ENCODE measurements at regions not wholly inside any gene's neighbourhood (a gene's known extent, or its start where the extent isn't known, plus 50 kb on each side); places are given as distances from the start of the nearest gene placed in this dataset.
A peak's percentile ranks its signal among the peaks of the same experiment; 100 is the strongest.
"Not testable (repeated sequence)": the region's sequence is repeated elsewhere in the genome, so short reads cannot be mapped to it uniquely, and the experiment has no call there.

DNA sequence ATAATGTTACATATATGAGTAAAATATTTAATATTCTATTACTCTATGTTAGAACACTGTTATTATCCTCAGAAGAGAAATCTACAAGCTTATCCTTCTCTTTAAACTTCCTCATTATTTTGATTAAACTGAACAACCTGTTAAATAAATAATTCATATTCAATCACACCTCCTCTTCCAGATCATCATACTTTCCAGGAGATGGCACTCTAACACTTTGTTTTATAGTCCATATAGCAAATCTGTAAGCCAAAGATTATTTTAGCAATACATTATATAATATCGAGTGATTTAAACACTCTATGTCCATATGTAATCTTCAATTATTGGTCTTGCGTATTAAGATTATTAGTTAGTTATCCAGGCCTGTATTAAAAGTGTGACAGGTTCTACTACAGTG, 694.1 kb downstream of the ANKRD7 start:
- peak; percentile 15 for DNase-seq (ENCODE audit: low spot score)

DNA sequence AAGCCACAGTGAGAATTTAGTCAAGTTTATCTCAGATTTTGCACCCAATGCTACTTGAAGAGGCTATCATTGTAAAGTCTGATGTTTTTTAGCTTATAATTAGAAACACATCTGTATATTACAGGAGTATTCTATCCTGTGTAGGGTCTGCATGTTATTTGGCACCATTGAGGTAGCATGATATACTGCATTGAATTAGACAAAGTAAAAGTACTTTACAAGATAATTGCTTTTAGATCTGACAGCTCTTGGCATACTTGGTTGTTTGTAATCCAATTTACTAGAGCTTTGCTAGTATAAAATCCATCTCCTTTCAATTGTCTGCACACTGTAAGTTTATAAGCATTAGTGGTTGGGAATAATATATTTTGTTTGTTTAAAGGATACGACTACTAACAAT, 714.3 kb downstream of the ANKRD7 start:
- DNase-seq (ENCODE audit: low spot score): no peak

DNA sequence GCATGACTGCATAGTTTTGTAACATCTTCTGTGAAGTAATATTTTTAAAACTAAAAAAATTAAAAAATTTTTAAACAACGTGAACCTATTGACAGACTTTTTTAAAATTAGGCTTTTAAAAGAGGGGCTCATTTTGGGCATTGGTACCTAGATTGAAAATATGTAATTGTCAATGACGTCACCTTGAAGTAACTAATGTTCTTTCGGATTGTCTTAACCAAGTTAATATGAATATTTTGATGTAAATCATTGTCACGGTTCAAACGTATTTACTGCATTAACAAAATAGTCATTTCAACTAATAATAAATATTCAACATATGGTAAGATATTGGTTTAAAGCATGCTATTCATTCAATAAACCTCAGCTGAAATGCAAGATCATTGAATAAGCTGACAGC, 719.8 kb downstream of the ANKRD7 start:
- no peak for DNase-seq (ENCODE audit: low spot score)

DNA sequence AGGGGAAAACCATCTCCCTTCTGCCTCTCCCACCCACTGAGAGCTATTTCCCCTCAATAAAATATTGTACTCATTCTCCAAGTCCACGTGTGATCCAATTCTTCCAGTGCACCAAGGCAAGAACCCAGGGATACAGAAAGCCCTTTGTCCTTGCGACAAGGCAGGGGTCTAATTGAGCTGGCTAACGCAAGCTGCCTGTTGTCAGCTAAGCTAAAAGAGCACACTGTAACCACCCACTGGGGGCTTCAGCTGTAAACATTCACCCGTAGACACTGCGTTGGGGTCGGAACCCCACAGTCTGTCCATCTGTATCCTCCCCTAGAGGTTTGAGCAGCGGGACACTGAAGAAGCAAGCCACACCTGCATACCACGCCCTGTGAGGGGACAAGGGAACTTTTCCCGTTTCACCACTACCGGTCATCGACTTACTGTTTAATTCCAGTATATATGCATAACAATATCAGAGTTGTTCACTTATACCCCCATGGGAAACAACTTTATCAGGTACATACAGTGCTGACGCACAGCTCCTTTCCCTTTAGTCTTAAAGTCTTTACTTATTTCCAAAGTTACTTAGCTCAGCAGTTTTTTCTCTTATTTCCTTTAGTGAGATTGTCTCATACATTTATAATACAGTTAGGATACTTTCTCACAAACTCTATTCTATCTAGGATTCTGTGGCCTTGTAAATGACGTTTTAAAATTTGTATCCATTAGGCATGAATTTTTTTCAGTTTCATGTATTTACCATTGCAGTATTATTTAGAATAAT, 721.6 kb downstream of the ANKRD7 start:
- DNase-seq (ENCODE audit: low spot score): no peak

DNA sequence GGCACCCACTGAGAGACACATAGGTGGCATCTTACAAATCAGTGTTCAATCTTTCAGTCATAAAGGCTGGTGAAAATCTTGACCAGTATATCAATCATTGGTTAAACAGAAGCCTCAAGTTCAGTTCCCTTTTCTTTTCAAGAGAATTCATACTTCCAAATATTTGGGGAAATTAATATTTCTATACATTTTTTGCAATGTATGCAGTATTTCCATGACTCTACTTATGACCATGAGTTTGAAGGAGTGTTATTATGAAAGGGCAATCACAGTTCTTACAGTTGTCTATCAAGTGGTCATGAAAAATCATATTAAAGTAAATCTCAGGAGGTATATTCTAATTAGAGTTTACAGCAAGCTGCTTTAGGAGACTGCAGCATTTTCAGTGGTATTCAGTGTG, 724.0 kb downstream of the ANKRD7 start:
- no peak for DNase-seq (ENCODE audit: low spot score)

DNA sequence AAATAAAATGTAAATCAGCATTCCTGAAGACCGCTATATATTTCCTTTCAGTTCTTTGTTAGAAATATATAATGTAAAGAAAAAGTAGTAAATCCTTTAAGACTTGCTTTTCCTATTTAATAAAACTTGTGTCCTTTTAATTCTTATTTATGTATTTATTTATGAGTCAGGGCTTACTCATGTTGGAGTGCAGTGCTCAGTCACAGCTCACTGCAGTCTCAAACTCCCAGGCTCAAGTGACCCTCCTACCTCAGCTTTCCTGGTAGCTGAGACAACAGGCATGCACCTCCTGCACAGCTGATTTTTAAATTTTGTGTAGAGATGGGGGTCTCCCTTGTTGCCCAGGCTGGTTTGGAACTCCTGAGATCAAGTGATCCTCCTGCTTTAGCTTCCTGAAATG, 724.5 kb downstream of the ANKRD7 start:
- no peak for DNase-seq (ENCODE audit: low spot score)

DNA sequence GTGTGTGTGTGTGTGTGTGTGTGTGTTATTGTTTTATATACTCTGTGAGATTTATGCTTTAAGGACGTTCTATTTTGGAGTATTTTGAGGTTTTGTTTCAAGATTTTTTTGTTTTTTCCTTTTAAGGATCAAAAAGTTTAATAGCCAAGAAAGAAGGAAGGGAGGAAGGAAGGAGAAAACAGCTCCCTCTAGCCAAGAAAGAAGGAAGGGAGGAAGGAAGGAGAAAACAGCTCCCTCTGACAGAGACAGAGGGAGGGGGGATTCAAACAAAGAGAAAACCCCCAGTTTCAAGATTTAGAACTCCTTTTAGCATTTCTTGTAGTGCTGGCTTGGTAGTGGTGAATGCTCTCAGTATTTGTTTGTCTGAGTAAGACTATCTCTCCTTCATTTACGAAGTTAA, 731.8 kb downstream of the ANKRD7 start:
- not testable (repeated sequence) for DNase-seq (ENCODE audit: low spot score)

DNA sequence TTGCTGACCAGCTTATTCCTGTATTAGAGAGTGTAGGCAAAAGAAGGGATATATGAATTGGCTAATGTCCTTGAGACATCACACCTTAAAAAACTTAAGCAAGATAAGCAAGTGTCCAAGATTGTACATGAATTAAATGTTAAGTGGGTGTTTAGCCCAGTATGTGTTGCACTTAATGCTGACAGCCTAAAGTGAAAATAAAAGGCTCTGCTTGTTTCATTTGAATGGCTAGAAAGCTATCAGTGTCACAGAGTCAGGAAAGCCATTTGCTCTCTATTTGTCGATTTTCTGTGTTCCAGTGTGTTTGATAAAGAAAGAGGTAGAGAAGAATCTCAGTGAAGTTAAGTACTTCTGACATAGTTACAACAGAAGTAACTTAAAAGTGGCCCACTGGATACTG, 744.9 kb downstream of the ANKRD7 start:
- no peak for DNase-seq (ENCODE audit: low spot score)

DNA sequence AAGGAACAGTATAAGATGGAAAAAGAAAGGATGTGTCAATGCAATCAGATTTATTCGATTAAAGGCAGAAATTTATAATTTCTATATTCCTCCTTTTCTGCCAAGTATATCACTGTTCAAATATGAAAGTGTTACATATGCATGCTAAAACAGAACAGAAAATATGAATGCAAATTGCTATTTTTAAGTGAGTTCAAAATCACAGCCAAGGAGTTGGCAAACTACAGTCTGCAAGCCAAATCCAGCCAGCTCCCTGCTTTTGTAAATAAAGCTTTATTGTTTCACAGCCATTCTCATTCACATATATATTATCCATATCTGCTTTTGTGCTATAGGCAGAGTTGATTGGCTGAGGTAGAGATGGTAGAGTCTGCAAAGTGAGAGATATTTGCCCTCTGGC, 747.2 kb downstream of the ANKRD7 start:
- no peak for DNase-seq (ENCODE audit: low spot score)

DNA sequence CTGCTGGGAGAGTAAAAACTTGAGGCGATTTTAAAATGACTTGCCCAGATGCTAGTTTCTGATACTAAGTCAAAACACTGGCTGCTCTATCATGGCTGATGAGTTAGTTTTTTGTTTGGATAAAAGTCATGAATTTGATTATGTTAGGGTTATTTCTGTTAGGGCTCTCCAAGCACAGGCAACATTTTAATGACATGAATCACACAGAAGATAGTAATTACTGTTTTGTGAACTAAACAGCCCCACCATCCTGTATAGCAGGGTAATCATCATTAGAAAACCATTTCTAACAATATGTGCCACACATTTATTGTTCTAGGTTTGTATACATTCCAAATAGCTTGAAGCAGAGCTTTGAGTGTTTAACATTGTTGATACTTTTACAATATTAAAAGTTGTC, 750.3 kb downstream of the ANKRD7 start:
- DNase-seq (ENCODE audit: low spot score): no peak

DNA sequence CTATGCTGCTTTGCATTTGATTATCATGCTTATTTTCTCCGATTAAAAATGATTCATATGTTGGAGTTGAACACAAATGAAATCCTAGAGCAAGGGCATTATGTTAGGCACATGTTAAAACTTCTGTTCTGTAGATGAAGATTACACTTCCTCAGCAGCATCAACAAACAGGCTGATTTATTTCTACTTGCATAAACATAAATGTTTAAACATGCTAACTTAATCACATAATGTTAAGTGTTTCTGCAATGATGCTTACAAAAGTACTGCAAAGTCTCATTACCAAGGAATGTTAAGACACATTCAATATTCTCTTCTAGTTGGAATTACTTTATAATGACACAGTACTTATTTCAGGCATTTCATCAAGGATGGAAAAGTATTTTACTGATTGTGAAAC, 770.8 kb downstream of the ANKRD7 start:
- no peak for DNase-seq (ENCODE audit: low spot score)

DNA sequence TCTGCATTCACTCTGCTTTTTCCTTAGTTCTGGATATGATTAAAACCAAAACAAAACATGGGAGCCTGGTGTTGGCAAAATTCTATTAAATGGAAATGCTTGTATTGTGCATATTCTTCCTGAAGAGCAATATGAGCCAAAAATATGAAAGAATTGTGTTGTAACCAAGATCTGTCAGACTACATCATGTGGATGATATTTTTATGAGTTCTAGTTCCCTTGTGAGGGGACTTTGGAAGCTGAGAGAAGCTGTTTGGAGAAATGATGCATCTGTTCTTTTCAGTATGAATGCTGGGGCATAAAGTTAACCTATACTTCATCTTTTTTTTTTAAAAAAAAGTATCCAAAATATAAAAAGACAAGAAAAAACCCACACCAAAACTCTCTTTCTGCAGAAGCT, 782.7 kb downstream of the ANKRD7 start:
- peak; percentile 12 for DNase-seq (ENCODE audit: low spot score)

DNA sequence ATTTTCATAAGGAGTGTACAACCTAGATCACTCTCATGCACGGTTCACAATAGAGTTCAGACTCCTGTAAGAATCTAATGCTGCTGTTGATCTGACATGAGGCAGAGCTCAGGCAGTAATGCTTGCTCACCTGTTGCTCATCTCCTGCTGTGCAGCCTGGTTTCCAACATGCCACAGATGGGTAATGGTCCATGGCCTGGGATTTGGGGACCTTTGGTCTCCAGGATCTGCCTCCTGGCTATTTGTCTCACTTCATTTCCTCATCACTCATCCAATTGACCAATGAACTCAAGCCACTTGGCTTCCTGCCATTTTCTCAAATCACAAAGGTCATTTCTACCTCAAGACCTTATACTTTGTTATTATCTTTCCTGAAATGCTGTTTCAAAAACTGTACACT, 786.1 kb downstream of the ANKRD7 start:
- no peak for DNase-seq (ENCODE audit: low spot score)

DNA sequence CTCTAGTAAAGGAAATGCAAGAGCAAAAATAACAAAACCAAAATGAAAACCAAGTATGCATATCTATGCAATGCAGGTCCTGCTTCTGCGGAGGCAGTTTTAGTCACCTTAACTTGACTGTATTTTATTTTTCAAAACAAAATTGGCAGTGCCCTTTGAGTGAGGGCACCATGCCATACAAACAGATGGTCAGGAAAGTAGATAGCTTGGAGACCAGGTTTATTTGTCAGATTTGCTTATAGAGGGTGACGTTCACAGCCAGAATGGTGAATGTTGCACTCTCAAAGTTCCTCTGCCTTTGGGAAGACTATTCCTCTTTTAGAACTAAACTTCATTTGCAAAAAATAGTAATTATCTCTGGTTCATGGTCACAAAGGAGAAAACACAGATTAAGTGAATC, 801.9 kb downstream of the ANKRD7 start:
- peak; percentile 98 for DNase-seq (ENCODE audit: low spot score)

DNA sequence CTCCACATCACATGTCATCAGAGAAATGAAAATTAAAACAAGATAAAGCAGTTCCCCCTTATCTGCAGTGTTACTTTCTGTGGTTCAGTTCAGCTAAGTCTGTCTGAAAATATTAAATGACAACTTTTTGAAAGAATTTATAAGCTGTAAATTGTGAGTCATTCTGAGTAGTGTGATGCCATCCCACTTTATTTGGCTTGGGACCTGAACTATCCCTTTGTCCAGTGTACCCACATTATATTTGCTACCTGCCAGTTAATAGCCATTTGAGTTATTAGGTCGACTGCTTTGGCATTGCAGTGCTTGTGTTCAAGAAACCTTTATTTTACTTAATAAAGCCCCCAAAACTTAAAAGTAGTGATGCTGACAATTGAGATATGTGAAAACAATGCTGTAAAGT, 804.2 kb downstream of the ANKRD7 start:
- DNase-seq (ENCODE audit: low spot score): no peak

DNA sequence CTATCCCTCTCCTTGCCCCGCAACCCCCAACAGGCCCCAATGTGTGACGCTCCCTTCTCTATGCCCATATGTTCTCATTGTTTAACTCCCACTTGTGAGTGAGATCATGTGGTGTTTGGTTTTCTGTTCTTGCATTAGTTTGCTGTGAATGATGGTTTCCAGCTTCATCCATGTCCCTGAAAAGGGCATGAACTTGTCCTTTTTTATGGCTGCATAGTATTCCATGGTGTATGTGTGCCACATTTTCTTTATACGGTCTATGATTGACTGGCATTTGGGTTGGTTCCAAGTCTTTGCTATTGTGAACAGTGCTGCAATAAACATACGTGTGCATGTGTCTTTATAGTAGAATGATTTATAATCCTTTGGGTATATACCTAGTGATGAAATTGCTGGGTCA, 807.6 kb downstream of the ANKRD7 start:
- DNase-seq (ENCODE audit: low spot score): not testable (repeated sequence)

DNA sequence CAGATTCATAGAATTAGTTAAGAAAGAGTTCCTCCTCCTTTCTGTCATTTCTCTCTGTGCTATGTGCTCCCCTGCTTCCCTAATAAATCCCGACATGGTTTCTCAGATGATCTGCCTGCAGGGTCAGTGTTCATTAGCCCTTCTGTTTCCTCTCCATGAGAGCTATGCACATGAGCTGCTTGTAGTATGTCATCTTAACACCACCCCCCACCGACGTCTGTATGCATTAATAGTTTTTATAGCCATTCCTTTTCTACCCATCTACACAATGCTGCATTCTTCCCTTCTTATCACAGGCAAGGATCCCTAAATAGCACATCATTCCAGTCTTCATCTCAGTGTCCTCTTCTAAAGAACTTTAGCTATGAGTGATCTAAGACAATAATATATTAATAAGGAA, 809.1 kb downstream of the ANKRD7 start:
- DNase-seq (ENCODE audit: low spot score): no peak

DNA sequence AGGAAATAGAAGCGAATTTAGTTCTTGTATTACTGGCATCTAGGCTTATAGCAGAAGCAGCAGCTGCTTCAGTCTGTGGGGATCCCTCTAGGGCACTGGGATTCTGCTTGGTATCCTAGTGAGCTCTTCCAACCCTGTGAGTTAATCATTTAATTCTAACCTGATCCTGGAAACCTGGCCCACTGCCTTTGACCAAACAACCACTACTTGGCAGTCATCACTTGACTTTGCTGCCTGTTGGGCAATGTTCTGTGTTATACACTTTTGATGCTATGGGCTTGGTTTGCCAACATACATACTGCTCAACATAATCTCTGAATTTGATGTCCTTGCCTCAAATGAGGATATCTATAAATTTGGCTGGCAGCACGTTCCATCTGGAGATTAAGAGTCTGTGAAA, 813.4 kb downstream of the ANKRD7 start:
- DNase-seq (ENCODE audit: low spot score): peak; percentile 99

DNA sequence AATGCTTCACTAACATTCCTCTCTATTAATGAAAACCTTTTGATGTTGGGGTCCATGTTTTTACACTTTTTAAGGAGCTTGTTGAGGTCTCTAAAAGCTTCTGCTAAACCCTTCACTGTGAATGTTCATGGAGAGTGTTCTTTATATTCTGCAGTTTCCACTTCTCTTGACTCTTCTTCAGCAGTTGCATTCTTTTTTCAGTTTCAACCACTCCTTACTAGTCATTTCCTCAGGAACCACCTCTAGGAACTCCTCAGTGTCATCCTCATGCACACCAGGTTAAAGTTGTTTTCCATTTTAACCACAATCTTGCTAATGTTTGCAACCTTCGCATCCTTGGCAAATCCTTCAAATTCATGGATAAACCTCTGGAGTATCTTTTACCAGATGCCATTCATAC, 821.6 kb downstream of the ANKRD7 start:
- DNase-seq (ENCODE audit: low spot score): no peak

DNA sequence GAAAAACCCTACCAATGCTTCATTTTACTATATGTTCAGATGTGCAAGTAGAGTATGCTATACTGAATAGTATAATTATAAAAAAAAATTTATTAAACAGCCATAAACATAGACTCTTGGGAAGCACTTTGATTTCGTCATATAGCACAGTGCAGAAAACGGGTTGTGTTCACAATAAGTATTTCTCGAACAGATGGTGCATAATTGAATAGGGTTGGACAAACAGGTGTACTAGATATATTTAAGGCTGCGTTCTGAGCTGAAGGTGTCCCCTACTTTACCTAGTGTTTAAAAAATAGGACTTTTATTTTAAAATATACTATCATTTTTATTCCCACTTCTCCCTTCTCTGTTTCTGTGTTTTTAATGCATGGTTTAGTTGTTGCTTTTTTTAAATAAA, 841.5 kb downstream of the ANKRD7 start:
- DNase-seq (ENCODE audit: low spot score): peak; percentile 79

DNA sequence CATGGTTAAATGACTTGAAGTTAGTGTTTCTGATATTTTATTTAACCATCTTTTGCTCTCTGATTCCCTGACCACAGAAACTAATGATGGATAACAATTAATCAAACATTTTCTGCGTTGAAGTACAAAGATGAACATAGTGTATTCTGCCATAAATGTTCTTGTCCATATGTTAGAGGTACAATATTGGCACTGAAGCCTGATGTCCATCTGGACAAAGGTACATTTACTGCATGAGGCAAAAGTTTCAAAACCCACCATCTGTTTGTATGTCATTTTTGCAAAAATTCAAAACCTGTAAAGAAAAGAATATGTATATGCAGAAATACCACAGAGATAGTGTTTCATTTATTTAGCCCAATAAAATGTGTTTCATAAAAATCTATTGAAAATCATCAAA, 861.5 kb downstream of the ANKRD7 start:
- peak; percentile 84 for DNase-seq (ENCODE audit: low spot score)

DNA sequence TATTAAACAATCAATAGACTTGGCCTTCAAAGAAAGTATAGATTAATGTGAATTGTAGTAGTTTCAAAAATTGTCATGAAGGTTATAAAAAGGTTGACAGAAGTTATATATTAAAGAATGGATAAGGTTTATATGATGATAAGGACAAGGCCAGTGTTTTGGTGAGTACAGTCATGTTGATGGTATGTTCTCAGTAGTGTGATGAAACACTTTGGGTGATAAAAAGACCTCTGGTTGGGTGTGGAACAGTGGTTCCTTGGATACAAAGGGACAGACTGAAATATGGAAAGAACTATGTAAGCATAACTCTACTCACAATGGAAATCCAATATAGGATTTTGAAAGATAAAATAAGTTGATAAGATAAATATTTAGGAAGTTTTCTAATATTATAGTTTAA, 866.3 kb downstream of the ANKRD7 start:
- no peak for DNase-seq (ENCODE audit: low spot score)

DNA sequence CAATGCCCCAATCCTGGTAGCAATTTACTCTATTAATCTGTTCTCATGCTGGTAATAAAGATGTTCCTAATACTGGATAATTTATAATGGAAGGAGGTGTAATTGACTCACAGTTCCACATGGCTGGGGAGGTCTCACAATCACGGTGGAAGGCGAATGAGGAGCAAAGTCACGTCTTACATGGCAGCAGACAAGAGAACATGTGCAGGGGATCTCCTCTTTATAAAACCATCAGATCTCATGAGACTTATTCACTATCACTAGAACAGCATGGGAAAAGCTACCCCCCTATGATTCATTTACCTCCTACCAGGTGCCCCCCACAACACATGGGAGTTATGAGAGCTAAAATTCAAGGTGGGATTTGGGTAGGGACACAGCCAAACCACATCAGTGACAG, 872.2 kb downstream of the ANKRD7 start:
- DNase-seq (ENCODE audit: low spot score): no peak

DNA sequence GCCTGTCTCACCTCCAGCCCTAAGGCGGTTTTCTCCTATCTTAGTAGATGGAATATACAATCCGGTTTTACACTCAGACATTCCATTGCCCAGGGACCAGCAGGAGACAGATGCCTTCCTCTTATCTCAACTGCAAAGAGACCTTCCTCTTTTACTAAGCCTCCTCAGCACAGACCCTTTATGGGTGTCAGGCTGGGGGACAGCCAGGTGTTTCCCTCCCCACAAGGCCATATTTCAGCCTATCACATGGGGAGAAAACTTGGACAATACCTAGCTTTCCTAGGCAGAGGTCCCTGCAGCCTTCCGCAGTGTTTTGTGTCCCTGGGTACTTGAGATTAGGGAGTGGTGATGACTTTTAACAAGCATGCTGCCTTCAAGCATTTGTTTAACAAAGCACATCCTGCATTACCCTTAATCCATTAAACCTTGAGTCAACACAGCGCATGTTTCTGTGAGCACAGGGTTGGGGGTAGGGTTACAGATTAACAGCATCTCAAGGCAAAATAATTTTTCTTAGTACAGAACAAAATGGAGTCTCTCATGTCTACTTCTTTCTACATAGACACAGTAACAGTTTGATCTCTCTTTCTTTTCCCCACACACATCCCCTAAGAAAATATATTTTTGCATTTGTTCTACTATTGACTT, 876.2 kb downstream of the ANKRD7 start:
- DNase-seq (ENCODE audit: low spot score): not testable (repeated sequence)
